ENCODE measurements at regions not wholly inside any gene's neighbourhood (a gene's known extent, or its start where the extent isn't known, plus 50 kb on each side); places are given as distances from the start of the nearest gene placed in this dataset.
A peak's percentile ranks its signal among the peaks of the same experiment; 100 is the strongest.

DNA sequence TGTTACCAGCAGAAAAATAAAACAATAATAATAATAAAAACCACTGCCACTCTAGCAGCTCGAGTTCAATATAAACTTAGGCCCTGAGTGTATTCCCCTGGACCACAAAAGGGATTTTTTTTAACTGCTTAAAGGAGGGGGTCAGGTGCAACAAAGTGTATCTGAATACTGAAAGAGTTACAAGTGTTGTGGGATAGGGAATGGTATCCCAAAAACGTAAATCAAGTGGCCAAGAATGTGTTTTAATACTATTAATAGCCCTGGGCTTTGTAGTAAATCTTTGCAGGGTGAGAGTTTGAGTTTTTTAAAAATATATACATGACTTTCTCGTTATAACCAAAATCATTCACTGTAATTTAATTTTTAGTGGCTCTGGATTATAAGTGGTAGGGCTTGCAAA is 860.1 kb upstream of the INTU start:
- intact Hi-C loops (cut with DNase I) = no loop called here

DNA sequence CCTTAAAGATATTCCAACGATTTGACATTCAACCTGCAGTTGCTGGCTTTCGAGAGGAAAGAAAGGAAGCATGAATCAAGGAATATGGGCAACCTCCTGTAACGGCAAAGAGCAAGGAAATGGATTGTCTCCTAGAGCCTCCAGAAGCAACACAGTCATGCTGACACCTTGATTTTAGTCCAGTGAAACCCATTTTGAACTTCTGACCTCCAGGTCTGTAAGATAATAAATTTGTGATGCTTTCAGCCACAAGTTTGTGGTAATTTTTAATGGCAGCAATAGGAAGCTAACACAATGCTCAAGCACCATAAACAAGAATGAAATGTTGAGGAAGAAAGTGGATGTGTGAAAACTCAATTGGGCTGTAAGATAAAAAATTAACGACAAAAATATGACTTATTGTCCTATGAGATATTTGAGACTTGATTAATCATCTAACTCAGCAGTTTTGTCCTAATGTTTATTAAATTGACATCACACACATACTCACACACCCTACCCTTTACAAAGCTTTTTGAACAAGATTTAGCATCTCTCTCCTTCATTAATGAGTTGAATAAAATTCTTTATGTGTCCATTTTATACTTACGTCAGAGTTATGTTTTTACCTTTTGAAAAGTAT is 857.2 kb upstream of the INTU start:
- intact Hi-C loops (cut with DNase I) = no loop called here
- no peak for DNase-seq

More for the DNA sequence above, 860.1 kb upstream of the INTU start:
- DNase-seq = no peak

- intact Hi-C loops (cut with DNase I) = no loop called here
- no peak for DNase-seq
Observed at GRCh38 chr4:126776361-126776760, 856.4 kb upstream of the INTU start.

- no peak for DNase-seq
- intact Hi-C loops (cut with DNase I) = no loop called here
Observed at GRCh38 chr4:126777649-126778048, 855.1 kb upstream of the INTU start.

DNA sequence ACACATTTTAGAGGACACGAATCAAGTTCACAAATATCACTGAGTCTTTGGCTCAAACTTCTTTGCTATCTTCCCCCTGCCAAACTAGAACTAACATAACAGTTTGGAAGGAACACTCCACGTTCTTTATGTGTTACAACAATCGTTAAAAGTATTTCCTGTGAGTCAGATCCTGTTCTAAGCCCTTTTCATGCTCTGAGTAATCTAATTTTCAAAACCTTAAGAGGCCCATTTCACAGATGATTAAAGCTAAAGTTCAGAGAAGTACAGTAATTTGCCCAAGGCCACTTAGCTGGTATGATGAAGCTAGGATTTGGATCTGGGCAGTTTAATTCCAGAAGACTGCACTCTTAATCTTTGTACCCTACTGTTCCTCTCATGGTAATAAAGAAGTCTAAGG is 854.4 kb upstream of the INTU start:
- intact Hi-C loops (cut with DNase I) = no loop called here
- no peak for DNase-seq

GRCh38 chr4:126779001-126779400 is 853.8 kb upstream of the INTU start:
- intact Hi-C loops (cut with DNase I) = no loop called here
- peak in 1 of 10 donors; percentile 49 for DNase-seq

GRCh38 chr4:126779436-126780166 is 853.2 kb upstream of the INTU start:
- intact Hi-C loops (cut with DNase I) = no loop called here
- DNase-seq = peak in 3 of 10 donors; percentile 59 to 64 (median 63)

- no peak for DNase-seq
- intact Hi-C loops (cut with DNase I) = no loop called here
Observed at GRCh38 chr4:126783191-126783590, 849.6 kb upstream of the INTU start.

DNA sequence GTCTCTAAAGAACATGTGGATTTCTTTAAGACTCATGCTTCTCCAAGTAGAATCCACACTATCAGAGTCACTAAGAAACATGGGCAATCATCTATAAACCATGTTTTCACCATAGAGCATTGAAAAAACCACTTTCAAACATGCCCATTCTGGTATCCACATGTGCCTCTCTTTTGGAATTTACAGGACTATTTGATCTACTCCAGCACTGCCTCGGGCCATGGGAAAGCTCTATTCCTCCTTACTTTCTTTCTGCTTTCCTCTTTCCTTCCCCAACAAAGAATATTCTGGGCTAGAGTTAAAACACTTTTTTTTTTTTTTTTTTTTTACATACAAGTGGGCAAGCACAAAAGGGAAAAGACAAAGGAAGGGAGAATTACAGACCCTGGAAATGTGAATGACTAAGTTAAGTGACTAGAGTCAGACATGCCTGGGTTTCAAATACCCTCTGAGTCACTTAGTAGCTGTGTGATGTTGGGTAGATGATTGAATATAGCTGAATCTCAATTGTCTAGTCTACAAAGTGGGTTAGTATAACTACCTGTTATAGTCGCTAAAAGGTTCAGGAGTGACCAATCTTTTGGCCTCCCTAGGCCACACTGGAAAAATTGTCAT is 847.7 kb upstream of the INTU start:
- DNase-seq = no peak
- intact Hi-C loops (cut with DNase I) = no loop called here

- no peak for DNase-seq
- intact Hi-C loops (cut with DNase I) = no loop called here
Observed at GRCh38 chr4:126790633-126791032, 842.1 kb upstream of the INTU start.

- intact Hi-C loops (cut with DNase I) = no loop called here
- no peak for DNase-seq
Observed at GRCh38 chr4:126794363-126794762, 838.4 kb upstream of the INTU start.

DNA sequence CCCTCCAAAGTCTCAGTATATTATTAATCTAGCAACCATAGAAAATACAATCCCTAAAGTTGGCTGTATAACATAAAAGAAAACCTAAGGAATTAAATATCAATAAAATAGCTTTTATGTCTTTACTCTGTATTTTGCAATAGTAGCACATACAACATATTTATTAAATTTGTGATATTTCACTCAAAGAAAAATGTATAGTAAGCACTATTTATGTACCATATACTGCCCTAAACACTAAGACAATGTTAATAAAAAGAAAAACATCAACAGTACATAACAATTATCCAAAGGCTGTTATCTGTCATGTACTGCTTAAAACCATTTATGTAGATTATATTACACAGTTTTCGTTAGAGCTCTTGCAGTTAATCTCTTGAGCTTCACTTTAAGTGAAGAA is 834.5 kb upstream of the INTU start:
- no peak for DNase-seq
- intact Hi-C loops (cut with DNase I) = no loop called here

GRCh38 chr4:126799416-126799815 is 833.3 kb upstream of the INTU start:
- DNase-seq = no peak
- intact Hi-C loops (cut with DNase I) = no loop called here

DNA sequence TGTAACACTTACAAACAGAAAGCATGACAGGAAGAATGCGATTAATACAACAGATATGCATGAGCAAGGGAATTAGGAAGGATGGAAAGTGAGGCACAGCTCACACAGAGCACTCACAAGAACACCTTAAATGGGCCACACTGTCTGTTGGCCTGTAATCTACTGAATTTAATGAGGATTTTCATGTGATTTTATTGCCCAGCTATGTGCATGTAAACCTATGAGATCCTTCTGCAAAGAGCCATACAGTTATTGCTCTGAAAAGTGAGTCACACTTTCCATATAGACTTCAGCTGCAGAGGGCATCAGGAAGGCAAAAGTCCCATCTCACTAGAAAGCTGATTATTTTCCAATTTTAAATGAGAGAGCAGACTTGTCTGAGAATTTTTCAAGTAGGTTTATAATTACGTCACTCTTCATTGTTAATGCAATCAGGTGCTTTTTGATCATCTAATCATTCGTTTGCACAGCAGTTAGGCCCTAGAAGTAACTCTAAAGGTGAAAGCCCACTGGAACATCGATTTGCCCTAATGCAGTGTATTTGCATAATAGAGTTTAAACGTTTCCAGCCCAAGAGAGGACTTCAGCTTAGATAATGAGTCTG is 832.7 kb upstream of the INTU start:
- no peak for DNase-seq
- intact Hi-C loops (cut with DNase I) = no loop called here

GRCh38 chr4:126800575-126801141 is 832.1 kb upstream of the INTU start:
- DNase-seq = no peak
- intact Hi-C loops (cut with DNase I) = no loop called here

DNA sequence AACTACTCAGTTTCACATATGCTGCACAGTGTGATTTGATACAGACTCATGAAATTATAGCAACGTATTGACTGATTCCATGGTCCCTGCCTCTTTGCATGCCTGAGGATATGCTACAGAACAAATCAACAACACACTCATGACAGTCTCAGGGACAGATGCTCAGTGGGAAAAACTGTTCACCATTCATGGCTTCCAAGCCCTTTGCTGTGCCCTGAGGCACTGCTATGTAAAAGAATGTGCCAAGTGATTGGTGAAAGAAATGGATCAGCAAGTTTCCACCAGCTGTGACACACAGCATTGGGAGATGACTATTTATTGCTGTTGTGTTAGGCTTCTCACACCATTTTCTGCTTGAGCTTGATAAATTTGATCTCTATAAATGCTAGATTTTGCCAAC is 825.6 kb upstream of the INTU start:
- intact Hi-C loops (cut with DNase I) = no loop called here
- DNase-seq = no peak

GRCh38 chr4:126812076-126812475 is 820.7 kb upstream of the INTU start:
- intact Hi-C loops (cut with DNase I) = no loop called here
- DNase-seq = no peak

GRCh38 chr4:126820631-126821030 is 812.1 kb upstream of the INTU start:
- no peak for DNase-seq
- intact Hi-C loops (cut with DNase I) = no loop called here

DNA sequence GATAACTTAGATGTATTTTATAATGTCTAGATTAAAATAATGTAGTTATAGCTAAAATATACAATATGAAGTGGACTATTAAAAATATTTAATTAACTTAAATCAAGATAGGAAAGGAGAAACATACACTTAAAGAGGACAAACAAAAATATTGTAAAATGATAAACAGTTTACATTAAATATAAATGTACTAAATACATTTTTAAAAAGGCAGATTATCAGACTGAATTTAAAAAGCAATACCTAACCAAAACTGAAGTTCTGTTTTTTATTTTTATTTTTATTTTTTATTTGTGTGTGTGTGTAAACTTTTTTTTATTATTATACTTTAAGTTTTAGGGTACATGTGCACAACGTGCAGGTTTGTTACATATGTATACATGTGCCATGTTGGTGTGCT is 811.6 kb upstream of the INTU start:
- DNase-seq = no peak
- intact Hi-C loops (cut with DNase I) = no loop called here

DNA sequence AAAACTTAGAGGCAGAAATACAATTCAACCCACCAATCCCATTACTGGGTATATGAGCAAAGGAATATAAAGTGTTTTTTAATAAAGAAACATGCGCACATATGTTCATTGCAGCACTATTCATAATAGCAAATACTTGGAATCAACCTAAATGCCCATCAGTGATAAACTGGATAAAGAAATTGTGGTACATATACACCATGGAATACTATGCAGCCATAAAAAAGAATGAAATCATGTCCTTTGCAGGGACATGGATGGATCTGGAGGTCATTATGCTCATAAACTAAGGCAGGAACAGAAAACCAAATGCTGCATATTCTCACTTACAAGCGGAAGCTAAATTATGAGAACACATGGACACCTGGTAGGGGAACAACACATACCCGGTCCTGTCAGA is 807.7 kb upstream of the INTU start:
- DNase-seq = no peak

GRCh38 chr4:126827669-126828068 is 805.1 kb upstream of the INTU start:
- intact Hi-C loops (cut with DNase I) = no loop called here
- no peak for DNase-seq

More for the DNA sequence above, 807.7 kb upstream of the INTU start:
- intact Hi-C loops (cut with DNase I) = no loop called here
